ENCODE measurements at regions not wholly inside any gene's neighbourhood (a gene's known extent, or its start where the extent isn't known, plus 50 kb on each side); places are given as distances from the start of the nearest gene placed in this dataset.

- H3K4me3 Mint-ChIP-seq: no peak overlapping the region
- intact Hi-C loops (cut with micrococcal nuclease): no loop called here
- H3K27ac Mint-ChIP-seq: no peak overlapping the region
- H3K27me3 Mint-ChIP-seq: no peaks in the 10 kb centered on the region
- no peaks in the 10 kb centered on the region for H3K9me3 Mint-ChIP-seq
- H3K36me3 Mint-ChIP-seq (ENCODE audit: low read depth): no peaks in the 10 kb centered on the region
- peaks cover 8% of the 10 kb centered on the region for H3K4me1 Mint-ChIP-seq (ENCODE audit: low read depth)
Observed at GRCh38 chr6:9646342-9647070, 768.4 kb downstream of the TFAP2A start.

- Mint-ChIP-seq H3K4me1 (ENCODE audit: low read depth) (no peaks in the 10 kb centered on the region), H3K27ac (no peak overlapping the region), H3K36me3 (ENCODE audit: low read depth) (no peaks in the 10 kb centered on the region), H3K27me3 (no peaks in the 10 kb centered on the region), H3K9me3 (no peaks in the 10 kb centered on the region), H3K4me3 (no peak overlapping the region)
- intact Hi-C loops (cut with micrococcal nuclease): no loop called here
Observed at GRCh38 chr6:9638861-9639260, 776.0 kb downstream of the TFAP2A start.

- peaks cover 22% of the 10 kb centered on the region for H3K9me3 Mint-ChIP-seq
- no peak overlapping the region for H3K4me3 Mint-ChIP-seq
- no peak overlapping the region for H3K27ac Mint-ChIP-seq
- H3K4me1 Mint-ChIP-seq (ENCODE audit: low read depth): no peaks in the 10 kb centered on the region
- intact Hi-C loops (cut with micrococcal nuclease): no loop called here
- no peaks in the 10 kb centered on the region for H3K27me3 Mint-ChIP-seq
- no peaks in the 10 kb centered on the region for H3K36me3 Mint-ChIP-seq (ENCODE audit: low read depth)
Observed at GRCh38 chr6:9634776-9635175, 780.1 kb downstream of the TFAP2A start.

GRCh38 chr6:9632026-9632425 lies 782.8 kb downstream of the TFAP2A start:
- H3K36me3 Mint-ChIP-seq (ENCODE audit: low read depth): no peaks in the 10 kb centered on the region
- peaks cover 5% of the 10 kb centered on the region for H3K4me1 Mint-ChIP-seq (ENCODE audit: low read depth)
- intact Hi-C loops (cut with micrococcal nuclease): no loop called here

GRCh38 chr6:9628819-9629218 lies 786.1 kb downstream of the TFAP2A start:
- no peaks in the 10 kb centered on the region for H3K27me3 Mint-ChIP-seq

More at GRCh38 chr6:9632026-9632425, 782.8 kb downstream of the TFAP2A start:
- Mint-ChIP-seq H3K27me3 (no peaks in the 10 kb centered on the region), H3K27ac (no peak overlapping the region), H3K4me3 (no peak overlapping the region), H3K9me3 (peaks cover 50% of the 10 kb centered on the region)

GRCh38 chr6:9627916-9628315 lies 787.0 kb downstream of the TFAP2A start:
- intact Hi-C loops (cut with micrococcal nuclease): no loop called here
- Mint-ChIP-seq H3K27ac (no peak overlapping the region), H3K4me3 (no peak overlapping the region), H3K4me1 (ENCODE audit: low read depth) (peaks cover 5% of the 10 kb centered on the region), H3K36me3 (ENCODE audit: low read depth) (no peaks in the 10 kb centered on the region), H3K9me3 (peaks cover 50% of the 10 kb centered on the region), H3K27me3 (no peaks in the 10 kb centered on the region)

More at GRCh38 chr6:9628819-9629218, 786.1 kb downstream of the TFAP2A start:
- Mint-ChIP-seq H3K27ac (no peak overlapping the region), H3K9me3 (peaks cover 50% of the 10 kb centered on the region), H3K36me3 (ENCODE audit: low read depth) (no peaks in the 10 kb centered on the region), H3K4me1 (ENCODE audit: low read depth) (peaks cover 5% of the 10 kb centered on the region), H3K4me3 (no peak overlapping the region)
- intact Hi-C loops (cut with micrococcal nuclease): no loop called here

- Mint-ChIP-seq H3K4me3 (no peak overlapping the region), H3K36me3 (ENCODE audit: low read depth) (no peaks in the 10 kb centered on the region), H3K27me3 (no peaks in the 10 kb centered on the region), H3K9me3 (peaks cover 20% of the 10 kb centered on the region), H3K27ac (no peak overlapping the region), H3K4me1 (ENCODE audit: low read depth) (peaks cover 4% of the 10 kb centered on the region)
- intact Hi-C loops (cut with micrococcal nuclease): no loop called here
Observed at GRCh38 chr6:9623985-9624384, 790.9 kb downstream of the TFAP2A start.

GRCh38 chr6:9623228-9623832 lies 791.5 kb downstream of the TFAP2A start:
- intact Hi-C loops (cut with micrococcal nuclease): no loop called here
- Mint-ChIP-seq H3K27ac (no peak overlapping the region), H3K9me3 (peaks cover 13% of the 10 kb centered on the region), H3K4me1 (ENCODE audit: low read depth) (no peaks in the 10 kb centered on the region), H3K27me3 (no peaks in the 10 kb centered on the region), H3K36me3 (ENCODE audit: low read depth) (no peaks in the 10 kb centered on the region), H3K4me3 (no peak overlapping the region)

- intact Hi-C loops (cut with micrococcal nuclease): no loop called here
- no peaks in the 10 kb centered on the region for H3K9me3 Mint-ChIP-seq
- no peaks in the 10 kb centered on the region for H3K36me3 Mint-ChIP-seq (ENCODE audit: low read depth)
- no peak overlapping the region for H3K27ac Mint-ChIP-seq
- H3K27me3 Mint-ChIP-seq: no peaks in the 10 kb centered on the region
- H3K4me1 Mint-ChIP-seq (ENCODE audit: low read depth): no peaks in the 10 kb centered on the region
- no peak overlapping the region for H3K4me3 Mint-ChIP-seq
Observed at GRCh38 chr6:9621276-9621675, 793.6 kb downstream of the TFAP2A start.

GRCh38 chr6:9620687-9621086 lies 794.2 kb downstream of the TFAP2A start:
- Mint-ChIP-seq H3K4me3 (no peak overlapping the region), H3K36me3 (ENCODE audit: low read depth) (no peaks in the 10 kb centered on the region), H3K4me1 (ENCODE audit: low read depth) (no peaks in the 10 kb centered on the region), H3K27me3 (no peaks in the 10 kb centered on the region), H3K9me3 (no peaks in the 10 kb centered on the region), H3K27ac (no peak overlapping the region)
- intact Hi-C loops (cut with micrococcal nuclease): no loop called here

GRCh38 chr6:9620263-9620662 lies 794.6 kb downstream of the TFAP2A start:
- Mint-ChIP-seq H3K27me3 (no peaks in the 10 kb centered on the region), H3K27ac (no peak overlapping the region), H3K36me3 (ENCODE audit: low read depth) (no peaks in the 10 kb centered on the region), H3K4me3 (no peak overlapping the region), H3K9me3 (no peaks in the 10 kb centered on the region), H3K4me1 (ENCODE audit: low read depth) (no peaks in the 10 kb centered on the region)
- intact Hi-C loops (cut with micrococcal nuclease): no loop called here

- intact Hi-C loops (cut with micrococcal nuclease): no loop called here
Observed at GRCh38 chr6:9614778-9615177, 800.1 kb downstream of the TFAP2A start.

GRCh38 chr6:9612489-9612888 lies 802.4 kb downstream of the TFAP2A start:
- Mint-ChIP-seq H3K36me3 (ENCODE audit: low read depth) (no peaks in the 10 kb centered on the region), H3K27ac (no peak overlapping the region), H3K4me3 (no peak overlapping the region), H3K27me3 (no peaks in the 10 kb centered on the region), H3K9me3 (no peaks in the 10 kb centered on the region), H3K4me1 (ENCODE audit: low read depth) (no peaks in the 10 kb centered on the region)
- intact Hi-C loops (cut with micrococcal nuclease): no loop called here

More at GRCh38 chr6:9614778-9615177, 800.1 kb downstream of the TFAP2A start:
- Mint-ChIP-seq H3K36me3 (ENCODE audit: low read depth) (no peaks in the 10 kb centered on the region), H3K4me1 (ENCODE audit: low read depth) (no peaks in the 10 kb centered on the region), H3K27ac (no peak overlapping the region), H3K9me3 (no peaks in the 10 kb centered on the region), H3K27me3 (no peaks in the 10 kb centered on the region), H3K4me3 (no peak overlapping the region)

- no peak overlapping the region for H3K4me3 Mint-ChIP-seq
- no peaks in the 10 kb centered on the region for H3K36me3 Mint-ChIP-seq (ENCODE audit: low read depth)
- intact Hi-C loops (cut with micrococcal nuclease): no loop called here
- H3K4me1 Mint-ChIP-seq (ENCODE audit: low read depth): no peaks in the 10 kb centered on the region
- H3K9me3 Mint-ChIP-seq: no peaks in the 10 kb centered on the region
- H3K27ac Mint-ChIP-seq: no peak overlapping the region
- peaks cover 4% of the 10 kb centered on the region for H3K27me3 Mint-ChIP-seq
Observed at GRCh38 chr6:9610620-9611415, 804.1 kb downstream of the TFAP2A start.
